ENCODE measurements at regions not wholly inside any gene's neighbourhood (a gene's known extent, or its start where the extent isn't known, plus 50 kb on each side); places are given as distances from the start of the nearest gene placed in this dataset.

DNA sequence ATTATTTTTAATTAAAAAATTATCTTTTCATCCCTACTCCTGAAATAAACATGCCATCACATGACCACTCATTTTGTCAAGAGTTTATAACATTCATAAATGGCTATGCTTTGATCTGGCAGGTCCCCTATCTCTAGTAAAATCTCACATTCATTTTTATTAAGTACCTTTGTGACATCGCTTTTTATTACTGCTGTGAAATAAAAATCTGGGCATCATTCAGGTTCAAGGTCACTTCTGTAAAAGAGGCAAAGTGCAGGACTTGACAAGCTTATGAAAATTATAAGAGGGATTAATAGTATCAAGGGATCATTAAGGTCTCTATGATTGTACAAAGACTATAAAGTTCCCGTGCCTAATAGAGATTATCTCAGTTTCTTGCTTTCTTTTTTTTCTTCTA lies 416.8 kb upstream of the SEMA3A start:
- Histone ChIP-seq H3K4me1 (replicated peaks in 1 of 2) (no peaks in the 10 kb centered on the region), H3K4me3 (no peak overlapping the region), H3K27me3 (no peaks in the 10 kb centered on the region), H3K9me3 (replicated peaks in 1 of 3) (no peaks in the 10 kb centered on the region), H3K27ac (no peak overlapping the region), H3K36me3 (replicated peaks in 1 of 2) (no peaks in the 10 kb centered on the region)
- intact Hi-C loops (cut with DNase I): no loop called here
- DNase-seq: no peak
- WGBS, 4 donors: 30 to 57% (median 49%) methylated on average over 2 of the region's 2 CpGs
- TF ChIP-seq POLR2A (IDR thresholded peaks at IDR 0.05) (no peak), CTCF (IDR thresholded peaks at IDR 0.05) (no peak)

- Histone ChIP-seq H3K4me3 (no peak overlapping the region), H3K9me3 (replicated peaks in 1 of 3) (no peaks in the 10 kb centered on the region), H3K27ac (no peak overlapping the region), H3K36me3 (replicated peaks in 1 of 2) (no peaks in the 10 kb centered on the region), H3K4me1 (replicated peaks in 1 of 2) (no peaks in the 10 kb centered on the region), H3K27me3 (no peaks in the 10 kb centered on the region)
- intact Hi-C loops (cut with DNase I): no loop called here
- TF ChIP-seq POLR2A (IDR thresholded peaks at IDR 0.05) (no peak), CTCF (IDR thresholded peaks at IDR 0.05) (no peak)
- 82 to 90% (median 86%) methylated on average over 4 of the region's 4 CpGs for WGBS, 4 donors
- no peak for DNase-seq
Observed at GRCh38 chr7:84610390-84610789, 415.8 kb upstream of the SEMA3A start.

GRCh38 chr7:84605301-84605700 lies 410.7 kb upstream of the SEMA3A start:
- no peaks in the 10 kb centered on the region for H3K9me3 ChIP-seq (replicated peaks in 1 of 3)

DNA sequence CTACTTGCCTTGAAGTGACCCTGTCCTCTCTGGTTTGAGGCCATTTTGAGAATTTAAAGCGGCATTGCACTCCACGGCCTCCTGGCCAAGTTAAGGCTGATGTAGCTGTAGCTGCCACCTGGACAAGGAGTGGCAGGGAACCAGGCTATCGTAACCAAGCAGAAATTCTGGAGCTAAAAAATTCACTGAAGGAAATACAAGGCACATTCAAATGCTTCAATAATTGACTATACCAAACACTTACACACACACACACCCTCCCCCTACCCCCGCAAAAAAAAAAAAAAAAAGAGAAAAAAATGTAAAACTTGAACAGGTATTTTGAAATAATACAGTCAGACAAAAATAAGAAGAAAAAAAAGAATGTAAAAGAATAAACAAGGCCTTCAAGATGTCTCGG lies 409.0 kb upstream of the SEMA3A start:
- 71 to 93% (median 81%) methylated on average over 5 of the region's 5 CpGs for WGBS, 4 donors
- Histone ChIP-seq H3K27ac (no peak overlapping the region), H3K27me3 (no peaks in the 10 kb centered on the region), H3K36me3 (replicated peaks in 1 of 2) (no peaks in the 10 kb centered on the region), H3K4me1 (replicated peaks in 1 of 2) (no peaks in the 10 kb centered on the region), H3K4me3 (no peak overlapping the region), H3K9me3 (replicated peaks in 1 of 3) (no peaks in the 10 kb centered on the region)
- TF ChIP-seq POLR2A (IDR thresholded peaks at IDR 0.05) (no peak), CTCF (IDR thresholded peaks at IDR 0.05) (no peak)
- intact Hi-C loops (cut with DNase I): no loop called here
- no peak for DNase-seq

More at GRCh38 chr7:84605301-84605700, 410.7 kb upstream of the SEMA3A start:
- H3K4me1 ChIP-seq (replicated peaks in 1 of 2): no peaks in the 10 kb centered on the region
- no peak for TF ChIP-seq CTCF (IDR thresholded peaks at IDR 0.05)
- TF ChIP-seq POLR2A (IDR thresholded peaks at IDR 0.05): no peak
- no peak for DNase-seq
- H3K27me3 ChIP-seq: no peaks in the 10 kb centered on the region
- H3K4me3 ChIP-seq: no peak overlapping the region
- no peaks in the 10 kb centered on the region for H3K36me3 ChIP-seq (replicated peaks in 1 of 2)
- H3K27ac ChIP-seq: no peak overlapping the region
- WGBS, 4 donors: 86 to 96% (median 87%) methylated on average over 2 of the region's 2 CpGs
- intact Hi-C loops (cut with DNase I): no loop called here
